Mesendoderm (in vitro differentiated cells): ENCODE measurements at regions not wholly inside any gene's neighbourhood (a gene's known extent, or its start where the extent isn't known, plus 50 kb on each side); places are given as distances from the start of the nearest gene placed in this dataset.

Source experiments
- DNase-seq: peaks from one replicate; pipeline ENCODE4 v3.0.0; 2013
- H2AK5ac ChIP-seq: 2 replicates; pipeline ENCODE4 v1.6.1; 2013; ENCODE audit warnings: low read length, inconsistent platforms
- H2BK120ac ChIP-seq: 2 replicates; pipeline ENCODE4 v1.6.1; 2013; ENCODE audit warnings: low read depth, mild to moderate bottlenecking, low read length, moderate library complexity, mixed read lengths
- H2BK15ac ChIP-seq: replicated peaks from 2 replicates; pipeline ENCODE4 v1.6.1; 2013; ENCODE audit warnings: low read depth, mild to moderate bottlenecking, moderate library complexity
- H2BK5ac ChIP-seq: 2 replicates; pipeline ENCODE4 v1.6.1; 2013; ENCODE audit warnings: low read length, inconsistent platforms
- H3K18ac ChIP-seq: 2 replicates; pipeline ENCODE4 v1.6.1; 2013; ENCODE audit warnings: mild to moderate bottlenecking, low read length, mixed read lengths
- H3K23ac ChIP-seq: one replicate; pipeline ENCODE4 v1.6.1; 2013; ENCODE audit warnings: low read length
- H3K27ac ChIP-seq: 2 replicates; pipeline ENCODE4 v1.5.1; 2013; ENCODE audit warnings: low read depth, mild to moderate bottlenecking, inconsistent platforms, low read length, moderate library complexity
- H3K27me3 ChIP-seq: 2 replicates; pipeline ENCODE4 v1.6.1; 2013; ENCODE audit warnings: low read length, control low read depth, mild to moderate bottlenecking, inconsistent platforms; ENCODE audit not compliant: insufficient read depth, poor library complexity
- H3K36me3 ChIP-seq: 2 replicates; pipeline ENCODE4 v1.6.1; 2013; ENCODE audit warnings: low read length, inconsistent platforms; ENCODE audit not compliant: control insufficient read depth, insufficient read depth
- H3K4ac ChIP-seq: one replicate; pipeline ENCODE4 v1.6.1; 2013; ENCODE audit warnings: low read depth, mild to moderate bottlenecking, low read length, moderate library complexity
- H3K4me1 ChIP-seq: 2 replicates; pipeline ENCODE4 v1.6.1; 2013; ENCODE audit warnings: low read depth, low read length, inconsistent platforms; ENCODE audit not compliant: control insufficient read depth
- H3K4me2 ChIP-seq: 2 replicates; pipeline ENCODE4 v1.6.1; 2013; ENCODE audit warnings: low read length
- H3K4me3 ChIP-seq: 2 replicates; pipeline ENCODE4 v1.5.1; 2013; ENCODE audit warnings: mild to moderate bottlenecking, low read length
- H3K56ac ChIP-seq: one replicate; pipeline ENCODE4 v1.6.1; 2013; ENCODE audit warnings: low read length
- H3K79me1 ChIP-seq: 2 replicates; pipeline ENCODE4 v1.6.1; 2013; ENCODE audit warnings: low read length, inconsistent platforms
- H3K79me2 ChIP-seq: 2 replicates; pipeline ENCODE4 v1.6.1; 2013; ENCODE audit warnings: mild to moderate bottlenecking, low read length; ENCODE audit not compliant: control insufficient read depth, insufficient read depth
- H3K9ac ChIP-seq: 2 replicates; pipeline ENCODE4 v1.6.1; 2013; ENCODE audit warnings: low read length, inconsistent platforms
- H4K5ac ChIP-seq: one replicate; pipeline ENCODE4 v1.6.1; 2013; ENCODE audit warnings: low read length
- H4K8ac ChIP-seq: one replicate; pipeline ENCODE4 v1.6.1; 2013; ENCODE audit warnings: low read depth, mild to moderate bottlenecking, control low read depth, low read length, moderate library complexity
- WGBS: extraction: QIAGEN DNeasy Blood & Tissue Kit; methylation state at CpG from one replicate; pipeline ENCODE4 v1.1.7; 2013; ENCODE audit warnings: low lambda C conversion rate, missing lambda C conversion rate; ENCODE audit not compliant: insufficient coverage; ENCODE audit errors: extremely low coverage; 5-methylcytosine and 5-hydroxymethylcytosine counted together

- peak; percentile 42 for DNase-seq
- Histone ChIP-seq H2BK120ac (no peak overlapping the region), H3K4me1 (no peaks in the 10 kb centered on the region), H2BK15ac (no peak overlapping the region), H3K4ac (no peak overlapping the region), H3K27ac (no peak overlapping the region), H4K5ac (no peak overlapping the region), H3K18ac (no peak overlapping the region), H3K4me2 (no peak overlapping the region), H3K36me3 (no peaks in the 10 kb centered on the region), H4K8ac (no peak overlapping the region), H3K79me2 (no peaks in the 10 kb centered on the region), H3K79me1 (no peaks in the 10 kb centered on the region), H3K9ac (no peak overlapping the region), H3K27me3 (no peaks in the 10 kb centered on the region), H3K56ac (no peak overlapping the region), H2AK5ac (no peak overlapping the region), H3K23ac (no peak overlapping the region), H2BK5ac (no peak overlapping the region), H3K4me3 (no peak overlapping the region)
- no CpG with 5 or more reads among the region's 5 CpGs for WGBS
Measured at GRCh38 chrX:5051831-5052491, 1176.7 kb downstream of the NLGN4X start.

- Histone ChIP-seq H3K4me2 (no peak overlapping the region), H2BK15ac (no peak overlapping the region), H2AK5ac (no peak overlapping the region), H3K79me2 (no peaks in the 10 kb centered on the region), H3K23ac (no peak overlapping the region), H4K5ac (no peak overlapping the region), H3K4ac (no peak overlapping the region), H3K4me1 (no peaks in the 10 kb centered on the region), H3K56ac (no peak overlapping the region), H3K9ac (no peak overlapping the region), H3K4me3 (no peak overlapping the region), H3K27ac (no peak overlapping the region), H3K18ac (no peak overlapping the region), H3K36me3 (no peaks in the 10 kb centered on the region), H3K79me1 (no peaks in the 10 kb centered on the region), H4K8ac (no peak overlapping the region), H3K27me3 (no peaks in the 10 kb centered on the region), H2BK120ac (no peak overlapping the region), H2BK5ac (no peak overlapping the region)
- no peak for DNase-seq
- WGBS, result no CpG with 5 or more reads among the region's 3 CpGs
Measured at GRCh38 chrX:5042563-5042962, 1186.1 kb downstream of the NLGN4X start.

- H3K9ac ChIP-seq, result no peak overlapping the region
- no peak overlapping the region for H3K4ac ChIP-seq
- H3K79me2 ChIP-seq, result no peaks in the 10 kb centered on the region
- H3K23ac ChIP-seq, result no peak overlapping the region
- H2BK15ac ChIP-seq, result no peak overlapping the region
- H2BK5ac ChIP-seq, result no peak overlapping the region
- H2AK5ac ChIP-seq, result no peak overlapping the region
- DNase-seq, result no peak
- H3K4me1 ChIP-seq, result no peaks in the 10 kb centered on the region
- H3K4me2 ChIP-seq, result no peak overlapping the region
- no peak overlapping the region for H4K5ac ChIP-seq
- H3K36me3 ChIP-seq, result no peaks in the 10 kb centered on the region
- no peak overlapping the region for H3K27ac ChIP-seq
- H3K79me1 ChIP-seq, result no peaks in the 10 kb centered on the region
- H4K8ac ChIP-seq, result no peak overlapping the region
- WGBS, result no CpG with 5 or more reads among the region's 7 CpGs
- H3K27me3 ChIP-seq, result no peaks in the 10 kb centered on the region
- no peak overlapping the region for H2BK120ac ChIP-seq
- no peak overlapping the region for H3K18ac ChIP-seq
- H3K56ac ChIP-seq, result no peak overlapping the region
- no peak overlapping the region for H3K4me3 ChIP-seq
Measured at GRCh38 chrX:5031792-5032191, 1196.9 kb downstream of the NLGN4X start.

GRCh38 chrX:5015451-5015850 is 1213.2 kb downstream of the NLGN4X start:
- Histone ChIP-seq H2AK5ac (no peak overlapping the region), H4K8ac (no peak overlapping the region), H3K9ac (no peak overlapping the region), H3K4me3 (no peak overlapping the region), H3K23ac (no peak overlapping the region), H4K5ac (no peak overlapping the region), H3K79me2 (no peaks in the 10 kb centered on the region), H3K4ac (no peak overlapping the region), H3K4me2 (no peak overlapping the region), H2BK15ac (no peak overlapping the region), H2BK120ac (no peak overlapping the region), H3K27ac (no peak overlapping the region), H3K18ac (no peak overlapping the region), H3K27me3 (no peaks in the 10 kb centered on the region), H3K4me1 (no peaks in the 10 kb centered on the region), H2BK5ac (no peak overlapping the region), H3K56ac (no peak overlapping the region), H3K79me1 (no peaks in the 10 kb centered on the region), H3K36me3 (no peaks in the 10 kb centered on the region)
- no CpG with 5 or more reads among the region's 2 CpGs for WGBS
- DNase-seq, result peak; percentile 0

- H3K79me1 ChIP-seq, result no peaks in the 10 kb centered on the region
- H3K18ac ChIP-seq, result no peak overlapping the region
- no peak overlapping the region for H3K4ac ChIP-seq
- H3K27me3 ChIP-seq, result no peaks in the 10 kb centered on the region
- no peak overlapping the region for H4K8ac ChIP-seq
- H3K4me2 ChIP-seq, result no peak overlapping the region
- H3K4me3 ChIP-seq, result no peak overlapping the region
- no peak overlapping the region for H3K23ac ChIP-seq
- H3K4me1 ChIP-seq, result no peaks in the 10 kb centered on the region
- no peak overlapping the region for H2BK5ac ChIP-seq
- no peak overlapping the region for H4K5ac ChIP-seq
- H3K79me2 ChIP-seq, result no peaks in the 10 kb centered on the region
- no peak overlapping the region for H3K9ac ChIP-seq
- no CpG with 5 or more reads among the region's 1 CpG for WGBS
- no peak overlapping the region for H2BK15ac ChIP-seq
- H3K56ac ChIP-seq, result no peak overlapping the region
- H2AK5ac ChIP-seq, result no peak overlapping the region
- no peak overlapping the region for H2BK120ac ChIP-seq
- no peak overlapping the region for H3K27ac ChIP-seq
- H3K36me3 ChIP-seq, result no peaks in the 10 kb centered on the region
- DNase-seq, result no peak
Measured at GRCh38 chrX:4994855-4995254, 1233.8 kb downstream of the NLGN4X start.

- no peaks in the 10 kb centered on the region for H3K79me1 ChIP-seq
- H3K4me3 ChIP-seq, result no peak overlapping the region
- H2BK15ac ChIP-seq, result no peak overlapping the region
- WGBS, result no CpG with 5 or more reads among the region's 1 CpG
- no peaks in the 10 kb centered on the region for H3K27me3 ChIP-seq
- no peak overlapping the region for H3K9ac ChIP-seq
- H3K27ac ChIP-seq, result no peak overlapping the region
- no peaks in the 10 kb centered on the region for H3K79me2 ChIP-seq
- no peaks in the 10 kb centered on the region for H3K36me3 ChIP-seq
- H3K18ac ChIP-seq, result no peak overlapping the region
- H3K56ac ChIP-seq, result no peak overlapping the region
- DNase-seq, result no peak
- no peak overlapping the region for H2AK5ac ChIP-seq
- no peaks in the 10 kb centered on the region for H3K4me1 ChIP-seq
- H2BK5ac ChIP-seq, result no peak overlapping the region
- H4K5ac ChIP-seq, result no peak overlapping the region
- H3K23ac ChIP-seq, result no peak overlapping the region
- H4K8ac ChIP-seq, result no peak overlapping the region
- no peak overlapping the region for H3K4ac ChIP-seq
- no peak overlapping the region for H2BK120ac ChIP-seq
- H3K4me2 ChIP-seq, result no peak overlapping the region
Measured at GRCh38 chrX:4978613-4979012, 1250.1 kb downstream of the NLGN4X start.
